Spleen (tissue), 11 donors: ENCODE measurements at regions not wholly inside any gene's neighbourhood (a gene's known extent, or its start where the extent isn't known, plus 50 kb on each side); places are given as distances from the start of the nearest gene placed in this dataset.

Experiments
- DNase-seq: peaks from one replicate; pipeline ENCODE4 v3.0.0-alpha.2; 2020
- H3K27ac ChIP-seq, 8 donors: fragments of 200-600 bp; sonication (generic) in 7 of 8; 1 replicate in 4 of 8; 2 replicates in 4 of 8; pipeline versions ENCODE4 v1.5.0 to v1.8.0; 2016 to 2021; ENCODE audit warnings: inconsistent platforms in 4 of 8, mild to moderate bottlenecking in 4 of 8, moderate library complexity in 1 of 8
- H3K27me3 ChIP-seq, 7 donors: fragments of 200-600 bp; sonication (generic) in 6 of 7; replicated peaks in 1 of 7; 1 replicate in 4 of 7; 2 replicates in 3 of 7; pipeline versions ENCODE4 v1.5.0 to v1.8.0; 2016 to 2021; ENCODE audit warnings: inconsistent platforms in 3 of 7, mild to moderate bottlenecking in 1 of 7
- H3K36me3 ChIP-seq, 6 donors: fragments of 200-600 bp; sonication (generic) in 5 of 6; 1 replicate in 4 of 6; 2 replicates in 2 of 6; pipeline versions ENCODE4 v1.5.0 to v1.8.0; 2016 to 2021; ENCODE audit warnings: inconsistent platforms in 2 of 6
- H3K4me1 ChIP-seq, 6 donors: fragments of 200-600 bp; sonication (generic) in 5 of 6; 1 replicate in 3 of 6; 2 replicates in 3 of 6; pipeline versions ENCODE4 v1.5.0 to v1.8.0; 2016 to 2021; ENCODE audit warnings: inconsistent platforms in 3 of 6
- H3K4me3 ChIP-seq, 8 donors: fragments of 200-600 bp; sonication (generic) in 7 of 8; 1 replicate in 4 of 8; 2 replicates in 4 of 8; pipeline versions ENCODE4 v1.5.0 to v1.8.0; 2016 to 2021; ENCODE audit warnings: inconsistent platforms in 4 of 8, mild to moderate bottlenecking in 4 of 8, moderate library complexity in 2 of 8
- H3K9me3 ChIP-seq, 8 donors: fragments of 200-600 bp; sonication (generic) in 7 of 8; 1 replicate in 4 of 8; 2 replicates in 4 of 8; pipeline versions ENCODE4 v1.5.0 to v1.8.0; 2016 to 2021; ENCODE audit warnings: inconsistent platforms in 4 of 8
- CTCF ChIP-seq, 11 experiments: fragments of 200-600 bp in 7 of 11; fragments of 450-650 bp in 4 of 11; sonication (generic) in 4 of 11; IDR thresholded peaks in 8 of 11; conservative IDR thresholded peaks in 3 of 11; 1 replicate in 7 of 11; 2 replicates in 4 of 11; pipeline versions ENCODE4 v1.4.0 to v1.8.0; 2016 to 2021; ENCODE audit warnings: antibody characterized with exemption in 11 of 11, inconsistent platforms in 4 of 11, mild to moderate bottlenecking in 1 of 11
- POLR2A ChIP-seq, 3 donors: fragments of 450-650 bp; IDR thresholded peaks; one replicate each; pipeline ENCODE4 v1.5.1; 2017; ENCODE audit warnings: antibody characterized with exemption in 3 of 3, mild to moderate bottlenecking in 1 of 3
- POLR2AphosphoS5 ChIP-seq, 3 donors: sonication (generic); formaldehyde crosslinking; IDR thresholded peaks; one replicate each; pipeline ENCODE4 v1.5.1; 2017; ENCODE audit warnings: antibody characterized with exemption in 3 of 3
- WGBS, 5 donors: extraction: QIAGEN DNeasy Blood & Tissue Kit in 3 of 5; methylation state at CpG; one replicate each; pipeline versions ENCODE4 v1.1.5 to v1.1.7; 2013 to 2018; 5-methylcytosine and 5-hydroxymethylcytosine counted together
- intact Hi-C: fragments of 100-400 bp; cut with DNase I; formaldehyde crosslinking; loops from one replicate; pipeline ENCODE4 v1.15.0; 2023; ENCODE audit warnings: low total_unique reads
- donor health status: healthy with polysubstance abuse.
- donor health status: DM: no; HTN: no; CAD: no; lungs with moderate emphysema.
- donor health status: DM: no; HTN: no; CAD: no.
- donor health status: Bipolar disorder and iron deficiency.
- donor health status: healthy.
- donor health status: DM: no; HTN: no; CAD: no.
- donor health status: DM: yes; HTN: yes; CAD: no.

- H3K4me1 ChIP-seq, result no peaks in the 10 kb centered on the region
- intact Hi-C loops, result no loop called here
- TF ChIP-seq CTCF (IDR thresholded peaks at IDR 0.05 in 8 of 11, conservative IDR thresholded peaks at IDR 0.05 in 3 of 11) (no peak), POLR2A (IDR thresholded peaks at IDR 0.05) (no peak), POLR2AphosphoS5 (IDR thresholded peaks at IDR 0.05) (no peak)
- no peaks in the 10 kb centered on the region for H3K27me3 ChIP-seq
- H3K4me3 ChIP-seq, result no peak overlapping the region
- H3K27ac ChIP-seq, result no peak overlapping the region
- 43 to 69% (median 54%) methylated on average over 4 of the region's 4 CpGs for WGBS, 5 donors
- DNase-seq, result no peak
- H3K9me3 ChIP-seq, result peaks cover 0 to 5% (median 0%) of the 10 kb centered on the region in 8 donors
- H3K36me3 ChIP-seq, result no peaks in the 10 kb centered on the region
These were observed 595.5 kb downstream of the GALC start for GRCh38 chr14:87397499-87397898.

GRCh38 chr14:87391066-87391465 is 601.9 kb downstream of the GALC start:
- Histone ChIP-seq H3K36me3 (no peaks in the 10 kb centered on the region), H3K4me3 (no peak overlapping the region), H3K4me1 (no peaks in the 10 kb centered on the region), H3K27me3 (no peaks in the 10 kb centered on the region), H3K9me3 (peaks cover 0 to 13% (median 0%) of the 10 kb centered on the region in 8 donors), H3K27ac (no peak overlapping the region)
- TF ChIP-seq POLR2A (IDR thresholded peaks at IDR 0.05) (no peak), POLR2AphosphoS5 (IDR thresholded peaks at IDR 0.05) (no peak), CTCF (IDR thresholded peaks at IDR 0.05 in 8 of 11, conservative IDR thresholded peaks at IDR 0.05 in 3 of 11) (no peak)
- DNase-seq, result no peak
- intact Hi-C loops, result no loop called here
- WGBS, 5 donors, result 81 to 94% (median 88%) methylated on average over 5 of the region's 5 CpGs

GRCh38 chr14:87388946-87389345 is 604.0 kb downstream of the GALC start:
- Histone ChIP-seq H3K36me3 (no peaks in the 10 kb centered on the region), H3K27ac (no peak overlapping the region), H3K4me1 (no peaks in the 10 kb centered on the region), H3K9me3 (peaks cover 0 to 20% (median 0%) of the 10 kb centered on the region in 8 donors), H3K4me3 (no peak overlapping the region), H3K27me3 (no peaks in the 10 kb centered on the region)
- intact Hi-C loops, result no loop called here
- TF ChIP-seq POLR2AphosphoS5 (IDR thresholded peaks at IDR 0.05) (no peak), POLR2A (IDR thresholded peaks at IDR 0.05) (no peak), CTCF (IDR thresholded peaks at IDR 0.05 in 8 of 11, conservative IDR thresholded peaks at IDR 0.05 in 3 of 11) (no peak)
- no peak for DNase-seq

GRCh38 chr14:87387806-87388205 is 605.2 kb downstream of the GALC start:
- 83 to 95% (median 90%) methylated on average over 6 of the region's 6 CpGs for WGBS, 5 donors
- H3K36me3 ChIP-seq, result no peaks in the 10 kb centered on the region
- no peaks in the 10 kb centered on the region for H3K27me3 ChIP-seq
- no peak overlapping the region for H3K27ac ChIP-seq
- no peak for DNase-seq
- no peak overlapping the region for H3K4me3 ChIP-seq
- TF ChIP-seq CTCF (IDR thresholded peaks at IDR 0.05 in 8 of 11, conservative IDR thresholded peaks at IDR 0.05 in 3 of 11), result no peak
- TF ChIP-seq POLR2A (IDR thresholded peaks at IDR 0.05), result no peak
- no peak for TF ChIP-seq POLR2AphosphoS5 (IDR thresholded peaks at IDR 0.05)
- H3K4me1 ChIP-seq, result no peaks in the 10 kb centered on the region
- H3K9me3 ChIP-seq, result peaks cover 0 to 22% (median 5%) of the 10 kb centered on the region in 8 donors
- intact Hi-C loops, result no loop called here
